AG08395 (cell line): ENCODE measurements at regions not wholly inside any gene's neighbourhood (a gene's known extent, or its start where the extent isn't known, plus 50 kb on each side); places are given as distances from the start of the nearest gene placed in this dataset.
"Not testable (repeated sequence)": the region's sequence is repeated elsewhere in the genome, so short reads cannot be mapped to it uniquely, and the experiment has no call there.

Experiments used
- DNase-seq: peaks from one replicate; pipeline ENCODE4 v3.0.0; 2012; ENCODE audit warnings: mixed read lengths, low spot score

- no peak for DNase-seq
These were observed 170.5 kb downstream of the SEPTIN7 start for GRCh38 chr7:35971133-35971891.

GRCh38 chr7:35975851-35976454 is 175.1 kb downstream of the SEPTIN7 start:
- peak; percentile 54 for DNase-seq

DNA sequence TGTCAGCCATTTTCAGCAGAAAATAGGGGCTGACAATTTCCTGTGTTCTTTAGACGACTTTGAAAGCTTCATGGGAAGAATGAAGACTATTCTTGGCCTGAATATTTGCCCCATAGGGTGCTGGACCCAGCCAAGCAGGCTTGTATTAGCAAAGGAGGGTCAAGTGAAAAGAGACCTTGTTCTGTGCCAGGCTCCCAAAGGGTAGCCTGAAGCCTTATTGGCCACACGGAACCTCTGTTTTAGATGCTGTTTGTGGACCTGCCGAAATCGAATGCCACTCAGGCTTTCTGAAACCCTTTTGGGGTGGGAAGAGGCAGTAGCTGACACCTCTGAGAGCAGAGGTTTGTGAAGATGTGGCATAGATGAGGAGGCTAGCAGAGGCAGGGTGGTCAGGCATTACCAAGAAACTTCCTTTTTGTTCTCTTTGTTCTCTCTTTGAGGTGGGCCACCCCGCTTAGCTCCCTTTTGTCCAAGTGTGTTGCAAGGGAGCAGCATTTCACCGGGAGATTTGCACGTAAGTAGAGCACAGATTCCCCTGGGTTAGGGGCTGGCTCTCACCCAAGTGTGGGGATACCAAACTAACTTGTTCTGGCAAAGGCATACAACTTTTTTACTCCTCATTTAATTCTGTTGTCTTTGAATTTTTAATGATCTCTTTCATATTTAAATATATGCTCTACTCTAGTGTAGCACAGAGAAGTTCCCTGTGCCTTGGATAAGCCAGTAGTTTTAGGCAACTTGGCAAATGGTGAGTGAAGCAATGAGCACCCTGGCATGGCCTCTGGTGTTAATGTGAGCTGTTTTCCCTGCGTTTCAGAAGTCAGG is 174.0 kb upstream of the EEPD1 start:
- DNase-seq: not testable (repeated sequence)

- no peak for DNase-seq
These were observed 170.5 kb upstream of the EEPD1 start for GRCh38 chr7:35982600-35982999.

GRCh38 chr7:35983626-35984025 is 169.4 kb upstream of the EEPD1 start:
- DNase-seq: no peak

DNA sequence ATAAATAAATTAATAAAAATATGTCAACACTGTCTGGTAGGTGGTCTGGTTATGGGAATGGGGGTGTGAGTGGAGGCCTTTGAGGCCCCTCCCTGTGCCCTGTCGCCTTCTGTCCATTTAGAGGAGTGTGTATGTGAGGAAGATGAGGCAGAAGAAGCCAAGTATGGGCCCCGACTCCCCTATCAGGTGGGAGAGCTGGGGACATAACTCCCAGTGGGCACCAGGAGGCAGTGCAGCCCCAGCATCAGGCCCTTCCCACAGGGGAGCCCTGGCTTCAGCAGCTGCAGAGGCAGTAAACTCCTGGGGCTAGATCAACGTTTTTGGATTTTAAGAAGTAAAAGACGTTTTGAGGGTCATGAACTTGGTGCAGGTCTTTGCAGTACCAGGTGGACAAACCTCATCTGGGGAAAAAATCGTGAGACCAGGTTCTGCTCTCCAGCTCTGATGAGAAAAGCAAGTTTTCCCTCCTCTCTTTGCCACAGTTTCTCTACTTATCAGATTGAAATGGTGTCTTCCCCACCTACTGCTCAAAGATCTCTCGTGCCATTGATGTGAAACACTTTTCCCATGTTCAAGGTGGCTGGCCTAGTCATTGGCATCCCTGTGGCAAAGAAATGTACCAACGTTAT is 167.8 kb upstream of the EEPD1 start:
- DNase-seq: peak; percentile 87

DNA sequence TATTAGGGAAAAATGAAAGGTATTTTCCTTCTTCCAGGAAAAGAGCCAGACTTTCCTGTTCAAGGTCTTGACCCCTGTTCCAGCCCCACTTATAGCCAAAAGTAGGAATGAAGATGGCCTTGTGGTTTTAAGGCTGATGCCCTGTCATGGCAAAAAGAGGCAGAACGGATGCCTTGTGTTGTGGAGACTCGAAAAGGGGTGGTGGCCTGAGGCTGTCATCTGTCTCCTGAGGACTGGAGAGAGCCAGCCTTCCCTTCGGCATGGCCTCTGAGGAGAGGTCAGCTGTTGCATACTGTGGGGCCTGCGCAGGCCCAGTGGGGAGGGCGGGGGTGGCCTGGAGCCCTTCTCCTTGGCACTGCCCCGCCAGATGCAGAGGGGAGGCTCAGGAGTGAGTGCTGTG is 166.0 kb upstream of the EEPD1 start:
- DNase-seq: no peak

GRCh38 chr7:35988105-35988504 is 164.9 kb upstream of the EEPD1 start:
- DNase-seq: no peak

- DNase-seq: no peak
These were observed 164.2 kb upstream of the EEPD1 start for GRCh38 chr7:35988818-35989217.

- DNase-seq: no peak
These were observed 161.4 kb upstream of the EEPD1 start for GRCh38 chr7:35991511-35992232.

DNA sequence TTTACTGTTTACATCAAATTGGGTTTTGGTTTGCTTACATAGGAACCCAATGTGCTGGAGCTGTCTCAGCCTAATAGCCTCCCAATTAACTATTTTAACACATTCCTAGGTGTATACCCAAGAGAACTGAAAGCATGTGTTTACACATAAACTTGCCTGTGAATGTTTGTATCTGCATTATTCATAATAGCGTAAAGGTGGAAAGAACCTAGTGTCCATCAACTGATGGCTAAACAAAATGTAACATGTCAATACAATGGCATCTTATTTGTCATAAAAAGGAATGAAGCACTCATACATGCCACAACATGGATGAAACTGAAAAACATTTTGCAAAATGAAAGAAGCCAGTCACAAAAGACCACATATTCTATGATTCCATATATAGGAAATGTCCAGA is 160.6 kb upstream of the EEPD1 start:
- no peak for DNase-seq

DNA sequence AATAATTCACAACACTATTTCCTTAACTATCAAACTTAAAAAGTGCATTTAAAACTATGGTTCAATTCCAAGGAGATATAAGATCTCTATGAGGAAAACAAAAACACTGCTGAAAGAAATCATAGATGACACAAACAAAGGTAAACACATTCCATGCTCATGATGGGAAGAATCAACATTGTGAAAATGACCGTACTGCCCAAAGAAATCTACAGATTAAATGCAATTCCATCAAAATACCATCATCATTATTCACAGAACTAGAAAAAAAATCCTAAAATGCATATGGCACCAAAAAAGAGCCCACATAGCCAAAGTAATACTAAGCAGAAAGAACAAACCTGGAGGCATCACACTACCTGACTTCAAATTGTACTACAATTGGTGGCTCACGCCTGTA is 159.9 kb upstream of the EEPD1 start:
- DNase-seq: no peak

DNA sequence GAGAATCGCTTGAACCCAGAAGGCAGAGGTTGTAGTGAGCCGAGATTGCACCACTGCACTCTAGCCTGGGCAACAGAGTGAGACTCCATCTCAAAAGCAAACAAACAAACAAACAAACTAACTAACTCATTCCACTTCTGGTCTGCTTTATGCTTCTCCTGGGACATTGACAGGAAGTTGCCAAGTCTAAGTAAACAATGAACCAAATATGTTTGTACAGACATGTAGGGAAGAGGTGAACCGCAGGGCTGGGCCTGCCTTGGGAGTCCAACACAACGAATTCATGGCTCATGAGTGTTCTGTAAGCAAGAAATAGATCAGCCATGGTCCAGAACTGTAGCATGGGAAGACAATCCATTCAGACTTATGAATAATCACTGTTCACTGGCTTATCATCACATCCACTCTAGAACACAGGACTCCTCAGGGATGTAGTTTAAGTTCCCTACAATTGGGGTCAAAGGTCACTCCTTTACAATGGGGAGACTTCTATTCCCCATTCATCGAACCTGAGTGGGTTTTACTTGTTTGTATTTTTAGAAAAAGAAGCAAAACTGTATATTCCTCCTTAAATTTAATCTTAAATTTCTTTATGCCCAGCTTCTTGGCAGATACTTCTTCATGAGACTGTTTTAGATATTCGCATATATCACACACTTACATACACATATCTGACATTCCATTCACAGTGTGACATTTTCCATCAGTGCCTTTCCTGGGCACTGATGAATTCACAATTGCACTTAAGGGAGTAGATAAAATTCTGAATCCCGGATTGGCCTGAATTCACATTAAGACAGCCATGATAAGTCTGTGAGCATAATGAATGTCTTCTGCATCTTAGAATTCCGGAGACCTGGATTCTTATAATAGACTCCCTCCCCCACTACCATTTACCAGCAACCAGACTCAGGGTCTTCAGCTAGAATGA is 159.1 kb upstream of the EEPD1 start:
- no peak for DNase-seq

- no peak for DNase-seq
These were observed 157.7 kb upstream of the EEPD1 start for GRCh38 chr7:35995334-35995733.

GRCh38 chr7:35998481-35998880 is 154.6 kb upstream of the EEPD1 start:
- no peak for DNase-seq

DNA sequence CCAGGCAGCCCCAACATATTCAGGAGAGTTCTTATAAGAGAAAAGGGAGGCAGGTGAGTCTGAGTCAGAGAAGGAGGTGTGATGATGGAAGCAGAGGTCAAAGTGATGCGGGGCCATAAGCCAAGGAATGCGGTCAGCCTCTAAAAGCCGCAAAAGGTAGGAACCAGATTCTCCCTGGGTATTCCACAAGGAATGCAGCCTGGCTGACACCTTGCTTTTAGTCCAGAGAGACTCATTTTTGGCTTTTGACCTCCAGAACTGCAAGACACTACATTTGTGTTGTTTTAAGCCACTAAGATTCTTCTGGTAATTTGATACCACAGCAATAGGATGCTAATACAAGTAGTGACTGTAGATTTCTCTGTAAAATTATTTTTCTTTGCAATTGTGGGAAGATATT is 151.5 kb upstream of the EEPD1 start:
- no peak for DNase-seq

DNA sequence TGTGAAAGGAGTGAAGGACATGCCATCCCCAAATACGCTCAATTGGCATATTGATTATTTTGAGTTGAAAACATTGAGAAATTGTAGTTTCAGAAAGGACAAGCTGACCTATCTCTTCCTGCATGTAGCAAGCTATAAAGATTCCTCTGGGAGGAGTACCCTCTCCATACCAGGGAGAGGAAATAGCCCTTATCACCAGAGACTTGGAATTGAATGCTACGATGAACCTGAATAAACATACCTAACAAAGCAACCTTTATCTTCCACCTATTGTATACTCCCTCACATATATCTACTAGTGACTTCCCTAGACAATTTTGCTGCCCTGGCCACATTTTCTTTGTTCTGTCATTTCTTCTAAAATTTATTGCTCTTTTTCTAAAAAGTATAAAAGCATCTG is 150.2 kb upstream of the EEPD1 start:
- DNase-seq: no peak

- no peak for DNase-seq
These were observed 149.7 kb upstream of the EEPD1 start for GRCh38 chr7:36003343-36003742.

DNA sequence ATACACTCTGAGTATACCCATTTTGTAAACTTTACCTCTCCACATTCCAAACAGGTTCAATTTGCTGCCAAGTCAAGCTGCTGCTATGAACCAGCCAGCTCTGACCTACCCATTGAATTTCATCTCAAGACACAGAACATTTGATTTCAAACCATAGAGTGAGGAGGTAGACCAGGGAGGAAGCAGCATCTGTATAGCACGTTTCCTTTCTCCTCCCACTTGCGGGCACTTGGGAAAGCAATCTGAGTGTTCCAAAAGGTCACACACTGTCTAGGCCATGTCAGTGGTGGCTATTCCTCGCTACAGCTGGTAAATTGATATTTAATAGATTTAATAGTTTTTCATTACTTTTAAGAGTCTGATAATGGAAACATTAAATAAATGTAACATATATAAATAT is 147.8 kb upstream of the EEPD1 start:
- DNase-seq: no peak

DNA sequence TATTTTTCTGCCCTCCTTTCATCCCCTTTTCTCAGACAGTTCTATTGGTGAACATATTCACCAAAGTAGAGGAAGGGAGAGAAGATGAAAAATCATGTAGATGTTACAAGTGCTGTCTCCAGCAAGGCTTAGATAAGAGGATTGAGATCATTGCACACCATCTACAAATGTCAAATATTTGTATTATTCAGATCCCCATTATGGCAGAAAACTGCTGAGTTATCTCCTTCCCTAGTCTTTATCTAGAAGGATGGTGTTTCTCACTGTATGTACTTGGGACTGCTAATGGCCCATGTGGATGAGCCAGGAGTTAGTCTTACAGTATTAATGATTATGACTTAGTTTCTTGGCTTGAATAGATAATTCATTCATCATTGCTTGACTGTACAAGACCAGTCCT is 147.2 kb upstream of the EEPD1 start:
- no peak for DNase-seq
